Ectodermal cell (in vitro differentiated cells): ENCODE measurements at regions not wholly inside any gene's neighbourhood (a gene's known extent, or its start where the extent isn't known, plus 50 kb on each side); places are given as distances from the start of the nearest gene placed in this dataset.

Experiments used
- H3K27ac ChIP-seq: 2 replicates; pipeline ENCODE4 v1.7.0; 2013; ENCODE audit warnings: mild to moderate bottlenecking, low read depth, low read length; ENCODE audit not compliant: insufficient read depth, poor library complexity, severe bottlenecking
- H3K27me3 ChIP-seq: 2 replicates; pipeline ENCODE4 v1.7.0; 2013; ENCODE audit warnings: mild to moderate bottlenecking, low read length; ENCODE audit not compliant: insufficient read depth, control insufficient read depth, poor library complexity, severe bottlenecking
- H3K36me3 ChIP-seq: one replicate; pipeline ENCODE4 v1.7.0; 2013; ENCODE audit warnings: low read length; ENCODE audit not compliant: control insufficient read depth, insufficient read depth
- H3K4me1 ChIP-seq: one replicate; pipeline ENCODE4 v1.7.0; 2013; ENCODE audit warnings: low read length; ENCODE audit not compliant: control insufficient read depth, insufficient read depth
- H3K4me3 ChIP-seq: 2 replicates; pipeline ENCODE4 v1.7.0; 2013; ENCODE audit warnings: low read depth, low read length, control low read depth; ENCODE audit not compliant: insufficient read depth
- H3K9me3 ChIP-seq: 2 replicates; pipeline ENCODE4 v1.7.0; 2013; ENCODE audit warnings: mild to moderate bottlenecking, low read length, moderate library complexity; ENCODE audit not compliant: control insufficient read depth
- WGBS, 2 experiments: methylation state at CpG; one replicate each; pipeline ENCODE4 v1.1.7; 2013; ENCODE audit warnings: missing lambda C conversion rate in 2 of 2; 5-methylcytosine and 5-hydroxymethylcytosine counted together

GRCh38 chr1:218591966-218592365 is 246.8 kb downstream of the TGFB2 start:
- H3K4me3 ChIP-seq = no peak overlapping the region
- no peaks in the 10 kb centered on the region for H3K27me3 ChIP-seq
- no peak overlapping the region for H3K27ac ChIP-seq
- no peaks in the 10 kb centered on the region for H3K4me1 ChIP-seq
- no peaks in the 10 kb centered on the region for H3K36me3 ChIP-seq
- H3K9me3 ChIP-seq = no peaks in the 10 kb centered on the region

GRCh38 chr1:218592688-218593087 is 247.6 kb downstream of the TGFB2 start:
- Histone ChIP-seq H3K36me3 (no peaks in the 10 kb centered on the region), H3K27me3 (no peaks in the 10 kb centered on the region), H3K9me3 (no peaks in the 10 kb centered on the region), H3K4me3 (no peak overlapping the region), H3K4me1 (no peaks in the 10 kb centered on the region), H3K27ac (no peak overlapping the region)
- 92 to 97% methylated on average over 2 of the region's 2 CpGs for WGBS, 2 experiments

- WGBS, 2 experiments = 94 to 96% methylated on average over 3 of the region's 3 CpGs
- no peaks in the 10 kb centered on the region for H3K36me3 ChIP-seq
- H3K4me1 ChIP-seq = no peaks in the 10 kb centered on the region
- no peak overlapping the region for H3K4me3 ChIP-seq
- H3K27ac ChIP-seq = no peak overlapping the region
- H3K9me3 ChIP-seq = no peaks in the 10 kb centered on the region
- H3K27me3 ChIP-seq = no peaks in the 10 kb centered on the region
These were observed 255.8 kb downstream of the TGFB2 start for GRCh38 chr1:218600968-218601367.

- H3K27ac ChIP-seq = no peak overlapping the region
- WGBS, 2 experiments = 88 to 92% methylated on average over 1 of the region's 1 CpG
These were observed 259.1 kb downstream of the TGFB2 start for GRCh38 chr1:218604217-218604616.

GRCh38 chr1:218611916-218612585 is 266.9 kb downstream of the TGFB2 start:
- no peak overlapping the region for H3K4me3 ChIP-seq
- no peaks in the 10 kb centered on the region for H3K36me3 ChIP-seq
- H3K4me1 ChIP-seq = no peaks in the 10 kb centered on the region
- no peaks in the 10 kb centered on the region for H3K9me3 ChIP-seq
- H3K27me3 ChIP-seq = no peaks in the 10 kb centered on the region
- no CpG with 5 or more reads among the region's 1 CpG for WGBS, 2 experiments
- H3K27ac ChIP-seq = no peak overlapping the region

More at GRCh38 chr1:218604217-218604616, 259.1 kb downstream of the TGFB2 start:
- no peaks in the 10 kb centered on the region for H3K9me3 ChIP-seq
- no peaks in the 10 kb centered on the region for H3K4me1 ChIP-seq
- H3K36me3 ChIP-seq = no peaks in the 10 kb centered on the region
- no peaks in the 10 kb centered on the region for H3K27me3 ChIP-seq
- no peak overlapping the region for H3K4me3 ChIP-seq

GRCh38 chr1:218613105-218613504 is 268.0 kb downstream of the TGFB2 start:
- Histone ChIP-seq H3K27ac (no peak overlapping the region), H3K27me3 (no peaks in the 10 kb centered on the region), H3K9me3 (no peaks in the 10 kb centered on the region), H3K4me3 (no peak overlapping the region), H3K36me3 (no peaks in the 10 kb centered on the region), H3K4me1 (no peaks in the 10 kb centered on the region)
- 93 to 97% methylated on average over 2 of the region's 2 CpGs for WGBS, 2 experiments

- Histone ChIP-seq H3K36me3 (no peaks in the 10 kb centered on the region), H3K9me3 (no peaks in the 10 kb centered on the region), H3K4me3 (no peak overlapping the region), H3K27ac (no peak overlapping the region), H3K4me1 (no peaks in the 10 kb centered on the region), H3K27me3 (no peaks in the 10 kb centered on the region)
- WGBS, 2 experiments = 98 to 100% methylated on average over 1 to 2 of the region's 2 CpGs
These were observed 268.9 kb downstream of the TGFB2 start for GRCh38 chr1:218614031-218614430.

- WGBS, 2 experiments = 92 to 100% methylated on average over 1 of the region's 1 CpG
- no peaks in the 10 kb centered on the region for H3K4me1 ChIP-seq
- no peaks in the 10 kb centered on the region for H3K9me3 ChIP-seq
- no peak overlapping the region for H3K27ac ChIP-seq
- H3K27me3 ChIP-seq = no peaks in the 10 kb centered on the region
- H3K36me3 ChIP-seq = no peaks in the 10 kb centered on the region
- H3K4me3 ChIP-seq = no peak overlapping the region
These were observed 271.5 kb downstream of the TGFB2 start for GRCh38 chr1:218616681-218617080.

GRCh38 chr1:218617986-218618385 is 272.9 kb downstream of the TGFB2 start:
- no peaks in the 10 kb centered on the region for H3K9me3 ChIP-seq
- no peak overlapping the region for H3K27ac ChIP-seq
- no peak overlapping the region for H3K4me3 ChIP-seq

GRCh38 chr1:218620956-218621355 is 275.8 kb downstream of the TGFB2 start:
- Histone ChIP-seq H3K4me3 (no peak overlapping the region), H3K4me1 (no peaks in the 10 kb centered on the region), H3K36me3 (no peaks in the 10 kb centered on the region), H3K9me3 (no peaks in the 10 kb centered on the region), H3K27ac (no peak overlapping the region), H3K27me3 (no peaks in the 10 kb centered on the region)
- 88 to 95% methylated on average over 1 of the region's 1 CpG for WGBS, 2 experiments

More at GRCh38 chr1:218617986-218618385, 272.9 kb downstream of the TGFB2 start:
- Histone ChIP-seq H3K36me3 (no peaks in the 10 kb centered on the region), H3K27me3 (no peaks in the 10 kb centered on the region), H3K4me1 (no peaks in the 10 kb centered on the region)

- 91 to 100% methylated on average over 2 of the region's 2 CpGs for WGBS, 2 experiments
- Histone ChIP-seq H3K27ac (no peak overlapping the region), H3K27me3 (no peaks in the 10 kb centered on the region), H3K9me3 (no peaks in the 10 kb centered on the region), H3K4me1 (no peaks in the 10 kb centered on the region), H3K36me3 (no peaks in the 10 kb centered on the region), H3K4me3 (no peak overlapping the region)
These were observed 278.9 kb downstream of the TGFB2 start for GRCh38 chr1:218624052-218624451.
